ENCODE measurements at regions not wholly inside any gene's neighbourhood (a gene's known extent, or its start where the extent isn't known, plus 50 kb on each side); places are given as distances from the start of the nearest gene placed in this dataset.

DNA sequence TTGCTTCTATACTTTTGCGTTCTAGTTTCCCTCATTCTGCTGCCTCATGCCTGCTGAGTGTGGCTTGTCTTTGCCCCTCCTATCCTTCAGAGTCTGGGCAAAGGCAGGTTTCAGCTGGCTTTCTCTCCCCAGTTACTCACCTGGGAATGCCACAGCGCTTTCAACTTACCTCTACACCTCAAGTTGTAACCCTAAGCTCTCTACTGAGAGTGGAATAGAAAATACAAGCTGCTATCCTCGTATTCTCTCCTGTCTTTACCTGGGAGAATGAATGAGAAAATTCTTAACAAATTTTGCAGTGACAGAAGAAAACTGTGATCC lies 316.3 kb upstream of the KLF12 start:
- TF ChIP-seq, protein P1, sequence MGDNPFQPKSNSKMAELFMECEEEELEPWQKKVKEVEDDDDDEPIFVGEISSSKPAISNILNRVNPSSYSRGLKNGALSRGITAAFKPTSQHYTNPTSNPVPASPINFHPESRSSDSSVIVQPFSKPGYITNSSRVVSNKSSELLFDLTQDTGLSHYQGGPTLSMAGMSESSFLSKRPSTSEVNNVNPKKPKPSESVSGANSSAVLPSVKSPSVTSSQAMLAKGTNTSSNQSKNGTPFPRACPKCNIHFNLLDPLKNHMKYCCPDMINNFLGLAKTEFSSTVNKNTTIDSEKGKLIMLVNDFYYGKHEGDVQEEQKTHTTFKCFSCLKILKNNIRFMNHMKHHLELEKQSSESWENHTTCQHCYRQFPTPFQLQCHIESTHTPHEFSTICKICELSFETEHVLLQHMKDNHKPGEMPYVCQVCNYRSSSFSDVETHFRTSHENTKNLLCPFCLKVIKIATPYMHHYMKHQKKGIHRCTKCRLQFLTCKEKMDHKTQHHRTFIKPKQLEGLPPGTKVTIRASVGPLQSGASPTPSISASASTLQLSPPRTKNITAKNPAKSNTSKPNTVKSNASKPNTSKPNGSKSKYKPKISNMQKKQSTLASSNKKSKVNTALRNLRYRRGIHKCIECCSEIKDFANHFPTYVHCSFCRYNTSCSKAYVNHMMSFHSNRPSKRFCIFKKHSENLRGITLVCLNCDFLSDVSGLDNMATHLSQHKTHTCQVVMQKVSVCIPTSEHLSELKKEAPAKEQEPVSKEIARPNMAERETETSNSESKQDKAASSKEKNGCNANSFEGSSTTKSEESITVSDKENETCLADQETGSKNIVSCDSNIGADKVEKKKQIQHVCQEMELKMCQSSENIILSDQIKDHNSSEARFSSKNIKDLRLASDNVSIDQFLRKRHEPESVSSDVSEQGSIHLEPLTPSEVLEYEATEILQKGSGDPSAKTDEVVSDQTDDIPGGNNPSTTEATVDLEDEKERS (CRISPR knock-in tag; IDR thresholded peaks at IDR 0.05): no peak
- TF ChIP-seq, protein P2, sequence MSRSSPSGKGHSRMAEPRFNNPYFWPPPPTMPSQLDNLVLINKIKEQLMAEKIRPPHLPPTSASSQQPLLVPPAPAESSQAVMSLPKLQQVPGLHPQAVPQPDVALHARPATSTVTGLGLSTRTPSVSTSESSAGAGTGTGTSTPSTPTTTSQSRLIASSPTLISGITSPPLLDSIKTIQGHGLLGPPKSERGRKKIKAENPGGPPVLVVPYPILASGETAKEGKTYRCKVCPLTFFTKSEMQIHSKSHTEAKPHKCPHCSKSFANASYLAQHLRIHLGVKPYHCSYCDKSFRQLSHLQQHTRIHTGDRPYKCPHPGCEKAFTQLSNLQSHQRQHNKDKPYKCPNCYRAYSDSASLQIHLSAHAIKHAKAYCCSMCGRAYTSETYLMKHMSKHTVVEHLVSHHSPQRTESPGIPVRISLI (CRISPR knock-in tag; IDR thresholded peaks at IDR 0.05; ENCODE audit: borderline replicate concordance): no peak
- TF ChIP-seq, protein P3, sequence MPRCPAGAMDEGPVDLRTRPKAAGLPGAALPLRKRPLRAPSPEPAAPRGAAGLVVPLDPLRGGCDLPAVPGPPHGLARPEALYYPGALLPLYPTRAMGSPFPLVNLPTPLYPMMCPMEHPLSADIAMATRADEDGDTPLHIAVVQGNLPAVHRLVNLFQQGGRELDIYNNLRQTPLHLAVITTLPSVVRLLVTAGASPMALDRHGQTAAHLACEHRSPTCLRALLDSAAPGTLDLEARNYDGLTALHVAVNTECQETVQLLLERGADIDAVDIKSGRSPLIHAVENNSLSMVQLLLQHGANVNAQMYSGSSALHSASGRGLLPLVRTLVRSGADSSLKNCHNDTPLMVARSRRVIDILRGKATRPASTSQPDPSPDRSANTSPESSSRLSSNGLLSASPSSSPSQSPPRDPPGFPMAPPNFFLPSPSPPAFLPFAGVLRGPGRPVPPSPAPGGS (CRISPR knock-in tag; IDR thresholded peaks at IDR 0.05): no peak
- TF ChIP-seq, protein P4, sequence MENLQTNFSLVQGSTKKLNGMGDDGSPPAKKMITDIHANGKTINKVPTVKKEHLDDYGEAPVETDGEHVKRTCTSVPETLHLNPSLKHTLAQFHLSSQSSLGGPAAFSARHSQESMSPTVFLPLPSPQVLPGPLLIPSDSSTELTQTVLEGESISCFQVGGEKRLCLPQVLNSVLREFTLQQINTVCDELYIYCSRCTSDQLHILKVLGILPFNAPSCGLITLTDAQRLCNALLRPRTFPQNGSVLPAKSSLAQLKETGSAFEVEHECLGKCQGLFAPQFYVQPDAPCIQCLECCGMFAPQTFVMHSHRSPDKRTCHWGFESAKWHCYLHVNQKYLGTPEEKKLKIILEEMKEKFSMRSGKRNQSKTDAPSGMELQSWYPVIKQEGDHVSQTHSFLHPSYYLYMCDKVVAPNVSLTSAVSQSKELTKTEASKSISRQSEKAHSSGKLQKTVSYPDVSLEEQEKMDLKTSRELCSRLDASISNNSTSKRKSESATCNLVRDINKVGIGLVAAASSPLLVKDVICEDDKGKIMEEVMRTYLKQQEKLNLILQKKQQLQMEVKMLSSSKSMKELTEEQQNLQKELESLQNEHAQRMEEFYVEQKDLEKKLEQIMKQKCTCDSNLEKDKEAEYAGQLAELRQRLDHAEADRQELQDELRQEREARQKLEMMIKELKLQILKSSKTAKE (CRISPR knock-in tag; IDR thresholded peaks at IDR 0.05; ENCODE audit: borderline replicate concordance): no peak
- TF ChIP-seq NONO (IDR thresholded peaks at IDR 0.05) (no peak), NONO (CRISPR knock-in tag; conservative IDR thresholded peaks at IDR 0.05) (no peak), ARNT (IDR thresholded peaks at IDR 0.05) (no peak), KDM5B (CRISPR knock-in tag; IDR thresholded peaks at IDR 0.05; ENCODE audit: borderline replicate concordance) (no peak), SIX1 (CRISPR knock-in tag; IDR thresholded peaks at IDR 0.05; ENCODE audit: borderline replicate concordance) (no peak), POLR2AphosphoS5 (IDR thresholded peaks at IDR 0.05; ENCODE audit: low read depth, low read length) (no peak), SP1 (IDR thresholded peaks at IDR 0.05) (no peak), SP1 (CRISPR knock-in tag; IDR thresholded peaks at IDR 0.05) (no peak), ZNF143 (CRISPR knock-in tag; IDR thresholded peaks at IDR 0.05) (no peak), FOXJ3 (CRISPR knock-in tag; IDR thresholded peaks at IDR 0.05; ENCODE audit: borderline replicate concordance) (no peak), PHF21A (CRISPR knock-in tag; IDR thresholded peaks at IDR 0.05) (no peak)
